Astrocyte of the spinal cord (primary cell): ENCODE measurements at regions not wholly inside any gene's neighbourhood (a gene's known extent, or its start where the extent isn't known, plus 50 kb on each side); places are given as distances from the start of the nearest gene placed in this dataset.

ENCODE experiments used
- DNase-seq: peaks from one replicate; pipeline ENCODE4 v3.0.0; 2011; ENCODE audit warnings: low read depth, low spot score
- H3K4me3 ChIP-seq: 2 replicates; pipeline ENCODE4 v1.5.1; 2011; ENCODE audit warnings: low read depth, mild to moderate bottlenecking, low read length, moderate library complexity
- CTCF ChIP-seq: IDR thresholded peaks from 2 replicates; pipeline ENCODE4 v1.5.1; 2012; ENCODE audit warnings: low read depth, mild to moderate bottlenecking, low read length, inconsistent platforms
- in situ Hi-C: cut with HindIII; loops from 2 replicates; pipeline ENCODE4 v1.10.0; 2017; ENCODE audit warnings: low sequenced_read_pairs

- in situ Hi-C loops = no loop called here
- no peak for TF ChIP-seq CTCF
- H3K4me3 ChIP-seq = no peak overlapping the region
- no peak for DNase-seq
Observed at GRCh38 chr11:42444406-42444805, 867.4 kb upstream of the API5 start.

GRCh38 chr11:42462558-42463310 lies 849.1 kb upstream of the API5 start:
- in situ Hi-C loops = no loop called here
- no peak overlapping the region for H3K4me3 ChIP-seq
- DNase-seq = peak; percentile 55
- TF ChIP-seq CTCF = no peak

- H3K4me3 ChIP-seq = no peak overlapping the region
- in situ Hi-C loops = no loop called here
- no peak for TF ChIP-seq CTCF
- DNase-seq = no peak
Observed at GRCh38 chr11:42465623-42466022, 846.2 kb upstream of the API5 start.

- TF ChIP-seq CTCF = no peak
- H3K4me3 ChIP-seq = no peak overlapping the region
- in situ Hi-C loops = no loop called here
- no peak for DNase-seq
Observed at GRCh38 chr11:42473106-42473505, 838.7 kb upstream of the API5 start.

- no peak overlapping the region for H3K4me3 ChIP-seq
- no peak for TF ChIP-seq CTCF
- in situ Hi-C loops = no loop called here
- DNase-seq = no peak
Observed at GRCh38 chr11:42482822-42483221, 829.0 kb upstream of the API5 start.

GRCh38 chr11:42490506-42490905 lies 821.3 kb upstream of the API5 start:
- no peak for DNase-seq
- H3K4me3 ChIP-seq = no peak overlapping the region
- in situ Hi-C loops = no loop called here
- no peak for TF ChIP-seq CTCF
